Fibroblast of skin of abdomen (primary cell): ENCODE measurements at regions not wholly inside any gene's neighbourhood (a gene's known extent, or its start where the extent isn't known, plus 50 kb on each side); places are given as distances from the start of the nearest gene placed in this dataset.
A peak's percentile ranks its signal among the peaks of the same experiment; 100 is the strongest.
"Not testable (repeated sequence)": the region's sequence is repeated elsewhere in the genome, so short reads cannot be mapped to it uniquely, and the experiment has no call there.

Source experiments
- DNase-seq: peaks from one replicate; pipeline ENCODE4 v3.0.0-alpha.2; 2013

DNA sequence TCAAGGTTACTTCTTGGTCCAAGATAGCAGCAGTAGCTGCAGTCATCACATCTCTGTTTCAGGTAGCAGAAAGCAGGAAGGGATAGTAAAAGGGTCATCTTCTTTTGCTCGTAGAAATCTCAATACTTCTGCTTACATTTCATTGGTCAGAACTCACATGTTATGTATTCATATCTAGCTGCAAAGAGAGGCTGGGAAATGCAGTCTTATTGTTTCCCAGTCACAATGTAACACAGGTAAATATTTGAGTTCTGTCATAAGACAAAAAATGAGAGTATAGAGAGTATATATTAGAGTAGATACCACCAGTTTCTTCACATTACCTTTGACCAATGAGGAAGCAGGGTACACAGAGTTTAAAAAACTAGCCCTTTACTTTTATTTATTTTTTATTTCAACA lies 132.4 kb upstream of the ITGA6 start:
- no peak for DNase-seq

DNA sequence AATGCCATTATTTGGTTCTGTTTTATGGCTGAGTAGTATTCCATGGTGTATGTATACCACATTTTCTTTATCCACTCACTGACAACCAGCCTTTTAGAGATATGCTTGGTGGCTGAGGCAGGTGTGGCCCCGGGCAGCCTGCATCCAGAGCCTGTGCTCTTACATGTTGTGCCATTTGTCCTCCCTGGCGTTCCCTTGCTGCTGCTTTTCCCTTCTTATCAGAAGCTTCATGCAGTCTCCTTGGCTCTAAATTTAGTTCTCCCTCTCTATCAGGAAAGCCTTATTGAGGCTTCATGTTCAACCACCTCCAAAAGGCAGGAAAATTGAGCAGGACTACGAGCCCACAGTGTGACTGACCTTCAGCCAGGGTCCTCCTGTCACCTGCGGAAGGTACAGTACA lies 131.7 kb upstream of the ITGA6 start:
- no peak for DNase-seq

DNA sequence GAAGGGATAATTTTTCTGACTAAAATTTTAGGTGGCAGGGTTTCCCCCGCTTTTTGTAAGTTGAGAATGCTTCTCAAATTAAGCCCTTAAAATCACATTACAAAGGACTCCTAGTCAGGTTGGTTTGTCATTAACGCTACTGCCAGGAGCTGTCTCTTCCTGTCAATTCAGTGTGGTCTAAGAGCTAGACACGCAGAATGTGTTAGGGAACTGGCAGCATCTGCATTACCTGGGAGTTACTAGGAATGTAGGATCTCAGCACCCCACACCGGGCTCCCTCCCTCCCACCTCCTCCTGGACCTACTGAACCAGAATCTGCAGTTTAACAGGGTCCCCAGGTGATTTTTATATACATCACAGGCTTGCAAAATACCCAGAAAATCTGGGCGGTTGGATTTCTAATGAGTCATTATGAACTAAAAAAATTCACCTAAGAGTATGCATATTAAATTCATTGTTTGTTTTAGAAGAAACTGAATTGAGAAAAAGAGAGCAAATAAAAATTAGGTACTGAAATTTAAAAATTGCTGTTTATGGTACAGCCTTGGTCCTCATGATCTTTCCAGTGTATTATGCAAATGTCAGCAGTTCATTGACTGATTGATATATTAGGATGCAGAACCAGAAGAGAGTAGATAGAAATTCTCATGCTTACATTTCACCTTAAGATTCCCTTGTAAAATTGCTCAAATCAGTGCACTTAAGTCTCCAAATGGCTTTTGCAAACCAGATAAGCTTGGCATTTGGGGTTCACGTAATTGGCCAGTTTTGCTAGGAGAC lies 130.9 kb upstream of the ITGA6 start:
- DNase-seq = no peak

DNA sequence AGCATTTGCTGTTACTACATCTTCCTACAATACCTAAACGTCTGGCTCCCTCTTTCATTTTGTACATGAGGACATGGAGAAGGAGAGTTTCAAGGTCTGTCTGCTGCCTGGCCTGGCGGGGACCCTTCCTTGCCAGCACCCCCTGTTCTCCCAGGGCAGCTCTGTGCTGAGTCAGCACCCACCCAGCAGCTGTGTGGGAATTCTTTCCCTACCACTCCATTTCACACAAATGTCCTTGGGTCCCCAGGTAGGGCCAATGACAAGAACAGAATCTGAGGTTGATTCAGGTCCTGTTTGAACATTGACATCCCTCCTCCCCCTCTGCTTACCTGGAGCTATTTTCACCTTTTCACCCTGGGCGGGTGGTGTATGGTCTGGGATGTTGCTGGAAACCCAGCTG lies 129.9 kb upstream of the ITGA6 start:
- DNase-seq = no peak

DNA sequence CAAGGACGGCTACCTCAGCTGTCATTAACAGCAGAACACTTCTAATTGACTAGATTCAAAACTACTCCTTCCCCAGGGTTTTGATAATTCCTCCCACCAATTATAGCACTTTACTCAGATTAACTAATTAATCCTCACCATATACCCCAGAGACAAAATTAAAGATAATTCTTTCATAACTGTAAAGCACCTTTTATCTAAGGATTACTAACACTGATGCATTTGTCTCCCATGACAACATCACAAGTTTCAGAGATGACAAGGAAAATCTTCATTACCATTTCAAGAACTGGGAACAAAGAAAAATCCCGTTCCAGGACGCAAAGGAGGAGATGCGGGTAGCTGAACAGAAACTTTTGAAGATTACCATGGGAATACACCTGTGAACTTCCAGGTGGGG lies 129.4 kb upstream of the ITGA6 start:
- no peak for DNase-seq

DNA sequence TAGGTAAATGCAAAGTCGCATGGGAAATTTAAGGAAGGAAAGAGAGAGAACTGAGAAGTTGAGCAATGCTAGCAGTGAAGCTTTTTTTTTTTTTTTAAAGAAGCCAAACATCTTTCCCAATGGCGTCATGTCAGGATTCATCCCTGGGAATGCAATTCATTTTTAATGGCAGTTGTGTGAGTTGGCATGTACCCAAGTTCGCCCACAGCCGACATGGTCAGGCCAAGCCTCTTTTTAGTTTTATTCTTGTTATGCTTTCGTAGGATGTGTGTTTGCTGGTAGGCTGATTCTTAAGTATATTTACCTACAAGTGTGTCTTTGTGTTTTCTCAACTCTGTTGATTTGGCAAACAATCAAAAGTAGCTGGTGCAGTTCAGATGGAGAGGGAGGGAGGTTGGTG lies 127.6 kb upstream of the ITGA6 start:
- DNase-seq = peak; percentile 35

DNA sequence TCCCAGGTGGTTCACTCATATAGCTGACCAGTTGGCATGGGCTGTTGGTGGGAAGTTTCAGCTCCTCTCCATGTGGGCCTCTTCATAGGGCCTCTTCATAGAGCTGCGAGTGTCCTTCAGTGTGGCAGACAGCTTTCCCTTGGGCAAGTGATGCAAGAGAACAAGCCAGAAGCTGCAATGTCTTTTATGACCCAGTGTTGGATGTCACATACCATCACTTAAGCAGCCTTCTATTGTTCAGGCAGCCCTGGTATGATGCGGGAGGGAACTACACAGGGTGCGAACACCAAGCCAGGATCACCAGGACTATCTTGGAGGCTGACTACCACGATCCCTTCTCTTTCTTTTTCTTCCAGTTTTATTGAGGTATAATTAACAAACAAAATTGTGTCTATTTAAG lies 126.5 kb upstream of the ITGA6 start:
- DNase-seq = no peak

DNA sequence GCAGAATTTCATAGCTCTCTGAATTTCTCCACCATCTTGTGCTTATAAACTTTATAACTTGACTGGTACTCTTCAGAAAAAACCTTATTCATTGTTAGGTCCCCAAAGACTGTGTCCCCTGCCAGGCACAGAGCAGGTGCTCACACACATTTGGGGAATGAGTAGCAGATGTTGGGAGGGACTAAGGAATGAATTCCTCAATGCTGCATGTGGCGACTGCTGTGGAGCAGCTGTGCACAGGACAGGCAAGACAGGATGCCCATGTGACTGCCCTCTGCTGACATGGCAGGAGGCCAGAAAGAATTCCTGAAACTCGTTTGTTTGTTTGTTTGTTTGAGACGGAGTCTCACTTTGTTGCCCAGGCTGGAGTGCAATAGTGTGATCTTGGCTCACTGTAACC lies 122.3 kb upstream of the ITGA6 start:
- DNase-seq = no peak

DNA sequence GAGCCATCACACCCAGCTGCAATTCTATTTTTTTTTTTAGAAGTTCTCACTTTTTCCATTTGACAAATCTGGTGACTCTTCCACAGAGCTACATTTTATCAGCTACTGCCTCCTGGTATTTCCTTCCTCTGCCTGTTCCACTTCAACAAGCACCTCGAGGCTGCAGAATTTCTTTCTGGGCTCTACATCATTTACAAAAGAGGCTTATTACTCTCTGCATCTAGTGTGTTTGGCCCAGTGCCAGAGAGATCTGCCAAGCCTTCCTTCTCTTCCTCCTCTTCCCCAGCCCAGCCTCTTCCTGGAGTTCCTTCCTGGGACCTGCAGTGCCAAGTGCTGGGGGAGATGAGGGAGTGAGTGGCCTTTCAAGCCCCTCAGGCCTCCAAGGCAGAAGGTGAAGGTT lies 119.6 kb upstream of the ITGA6 start:
- DNase-seq = no peak

DNA sequence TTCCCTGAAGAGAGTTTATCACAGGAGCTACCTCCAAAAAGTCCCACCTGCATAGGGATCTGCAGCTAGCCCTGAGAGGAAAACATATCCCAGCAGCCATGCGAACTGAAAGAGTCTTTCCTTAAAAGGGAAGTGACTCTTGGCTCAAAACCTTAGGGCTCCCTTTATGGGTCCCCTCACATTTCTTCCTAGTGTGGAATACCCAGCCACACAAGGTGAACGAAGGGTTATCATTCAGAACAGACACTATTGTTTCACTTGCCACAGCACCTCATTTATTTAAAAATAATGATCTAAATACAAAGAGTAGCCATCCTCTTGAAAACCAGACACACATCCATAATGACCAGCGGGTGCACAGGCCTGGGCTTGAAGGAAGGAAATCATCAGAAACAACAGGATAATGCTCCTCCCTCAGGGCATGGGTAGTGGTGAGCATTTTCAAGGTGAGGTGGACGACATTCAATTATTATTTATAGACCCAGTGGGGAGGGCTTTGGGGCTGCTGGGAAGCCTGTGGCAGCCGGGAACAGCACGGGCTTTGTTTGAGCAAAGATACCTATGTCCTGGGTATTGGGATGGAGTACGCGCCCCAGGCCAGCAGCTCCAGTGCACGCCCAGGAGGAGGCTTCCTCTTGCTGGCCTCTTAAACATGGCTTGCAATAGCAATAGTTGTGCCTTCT lies 119.0 kb upstream of the ITGA6 start:
- no peak for DNase-seq

DNA sequence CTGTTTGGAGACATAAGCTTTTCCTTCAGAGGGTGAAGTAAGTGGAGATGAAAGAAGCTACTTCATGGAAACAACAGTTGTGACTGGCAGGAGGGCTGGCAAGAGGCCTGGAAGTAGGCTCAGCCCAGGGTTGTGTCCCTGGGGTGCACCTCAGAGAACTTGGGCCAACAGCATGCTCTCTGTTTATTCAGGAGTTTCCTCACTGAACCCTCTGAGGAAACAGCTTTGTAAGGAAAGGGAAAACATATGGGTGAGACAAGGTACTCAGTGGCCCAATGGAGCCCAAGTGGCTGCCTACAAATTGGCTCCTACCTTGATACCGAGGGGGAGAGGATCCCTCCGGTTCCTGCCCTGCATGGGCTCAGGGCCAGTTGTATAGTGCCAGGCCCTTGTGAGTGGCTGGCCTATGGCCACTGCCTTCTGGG lies 115.5 kb upstream of the ITGA6 start:
- no peak for DNase-seq

DNA sequence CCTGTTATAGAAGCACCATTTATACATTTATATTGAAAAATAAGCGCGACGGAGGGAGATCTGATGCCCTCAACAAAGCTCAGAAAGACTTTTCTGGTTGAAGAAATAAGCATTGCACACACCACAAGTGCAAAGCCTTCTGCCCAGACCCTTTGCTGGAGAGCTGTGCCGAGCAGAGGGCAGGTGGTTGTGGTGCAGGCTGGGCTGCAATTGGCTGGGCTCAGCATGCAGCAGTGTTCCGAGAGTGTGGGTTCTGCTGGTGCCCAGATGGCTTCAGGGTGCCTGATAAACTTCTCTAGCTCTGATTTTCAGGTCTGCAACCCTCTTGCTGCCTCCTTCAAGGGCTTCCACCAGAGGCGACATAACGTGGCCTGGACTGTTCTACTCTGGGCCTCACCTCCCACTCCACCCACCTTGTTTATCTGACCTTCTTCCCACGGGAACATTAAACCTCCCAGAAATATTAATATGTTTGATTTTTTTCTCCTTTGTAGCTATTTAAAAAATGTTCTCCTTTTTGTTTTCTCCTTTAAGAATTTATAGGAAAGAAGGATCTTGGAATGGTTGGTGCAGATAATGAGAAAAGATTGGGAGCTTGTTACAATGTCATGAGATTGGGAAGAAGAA lies 113.6 kb upstream of the ITGA6 start:
- DNase-seq = no peak

DNA sequence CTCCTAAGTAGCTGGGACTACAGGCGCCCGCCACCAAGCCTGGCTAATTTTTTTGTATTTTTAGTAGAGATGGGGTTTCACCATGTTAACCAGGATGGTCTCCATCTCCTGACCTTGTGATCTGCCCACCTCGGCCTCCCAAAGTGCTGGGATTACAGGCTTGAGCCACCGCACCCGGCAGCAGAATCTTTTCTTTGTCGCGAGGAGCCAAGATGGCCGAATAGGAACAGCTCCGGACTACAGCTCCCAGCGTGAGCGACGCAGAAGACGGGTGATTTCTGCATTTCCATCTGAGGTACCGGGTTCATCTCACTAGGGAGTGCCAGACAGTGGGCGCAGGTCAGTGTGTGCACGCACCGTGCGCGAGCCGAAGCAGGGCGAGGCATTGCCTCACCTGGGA lies 112.3 kb upstream of the ITGA6 start:
- not testable (repeated sequence) for DNase-seq

DNA sequence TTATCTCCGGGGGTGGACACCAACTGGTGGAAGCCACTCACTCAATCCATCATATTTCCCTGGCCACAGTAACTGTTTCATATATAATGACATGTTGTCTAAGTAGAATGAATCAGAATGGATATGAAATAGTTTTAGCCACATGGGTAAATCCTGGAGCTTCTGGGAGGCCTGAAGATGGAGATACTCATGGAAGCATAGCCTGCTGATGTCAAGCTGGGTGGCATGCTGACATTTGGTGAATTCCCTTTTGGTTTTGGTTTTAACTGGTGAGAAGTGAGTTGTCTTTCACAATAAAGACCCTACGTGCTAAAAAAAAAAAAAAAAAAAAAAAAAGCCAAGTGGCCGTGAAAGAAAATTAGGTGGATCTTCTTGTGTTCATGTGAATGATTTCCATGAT lies 105.3 kb upstream of the ITGA6 start:
- no peak for DNase-seq

DNA sequence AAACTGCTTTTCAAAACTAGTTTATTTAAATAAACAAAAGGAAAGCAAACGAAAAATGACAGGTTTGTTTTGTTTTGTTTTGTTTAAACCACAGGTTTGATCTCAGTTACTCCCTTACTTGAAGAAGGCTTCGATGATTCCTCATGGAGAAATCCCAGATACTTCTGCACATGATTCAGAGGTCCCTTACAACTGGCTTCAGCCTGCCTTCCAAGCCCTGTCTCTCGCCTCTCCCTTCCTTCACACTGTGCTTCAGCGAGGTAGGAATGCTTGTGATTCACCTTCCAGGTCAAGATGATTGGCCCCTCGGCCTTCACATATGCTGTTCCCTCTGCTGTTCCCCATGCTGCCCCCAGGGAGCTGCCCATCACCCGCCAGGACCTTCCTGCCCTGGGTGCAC lies 104.1 kb upstream of the ITGA6 start:
- no peak for DNase-seq

DNA sequence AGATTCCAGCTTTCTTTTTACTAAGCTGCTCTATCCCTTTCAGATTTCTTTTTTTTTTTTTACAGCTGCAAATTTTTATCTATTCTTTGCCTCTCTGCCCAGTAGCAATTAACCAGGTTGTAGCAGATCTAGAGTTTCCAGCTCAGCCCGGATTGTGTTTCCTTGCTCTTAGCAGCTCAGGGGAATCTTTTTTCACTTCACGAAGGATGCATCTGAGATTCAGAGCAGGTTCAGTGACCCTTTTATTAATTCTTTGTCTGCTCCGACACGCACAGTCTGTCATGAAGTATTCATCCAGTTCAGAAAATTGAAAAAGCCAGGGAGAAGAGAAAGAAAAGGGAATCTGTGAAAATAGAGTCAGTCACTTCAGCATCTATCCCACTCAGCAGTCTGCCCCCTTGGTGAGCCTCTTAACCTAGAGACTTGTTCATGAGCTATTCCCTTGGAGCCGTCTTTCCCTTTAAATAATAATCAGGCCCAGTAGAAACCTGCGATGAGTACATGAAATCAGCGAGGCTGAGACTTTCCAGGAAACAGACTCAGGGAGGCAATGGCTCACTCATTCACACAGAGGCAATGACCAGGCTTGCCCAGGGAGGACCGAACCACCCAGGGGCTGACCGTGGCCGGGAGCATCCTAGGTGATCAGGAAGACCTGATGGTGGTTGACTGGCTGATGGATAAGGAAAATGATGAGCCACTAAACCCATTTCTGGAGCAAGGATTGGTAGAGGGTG lies 103.4 kb upstream of the ITGA6 start:
- DNase-seq = no peak

DNA sequence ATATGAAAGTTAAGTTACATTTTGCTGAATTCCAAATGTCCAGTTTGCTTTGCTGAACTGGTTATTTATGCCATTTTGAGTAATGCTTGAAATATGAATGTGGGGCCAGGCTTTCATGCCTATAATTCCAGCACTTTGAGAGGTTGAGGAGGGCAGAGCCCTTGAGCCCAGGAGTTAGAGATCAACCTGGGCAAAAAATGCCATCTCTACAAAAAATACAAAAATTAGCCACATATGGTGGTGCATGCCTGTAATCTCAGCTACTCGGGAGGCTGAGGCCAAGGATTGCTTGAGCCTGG lies 101.2 kb upstream of the ITGA6 start:
- no peak for DNase-seq

DNA sequence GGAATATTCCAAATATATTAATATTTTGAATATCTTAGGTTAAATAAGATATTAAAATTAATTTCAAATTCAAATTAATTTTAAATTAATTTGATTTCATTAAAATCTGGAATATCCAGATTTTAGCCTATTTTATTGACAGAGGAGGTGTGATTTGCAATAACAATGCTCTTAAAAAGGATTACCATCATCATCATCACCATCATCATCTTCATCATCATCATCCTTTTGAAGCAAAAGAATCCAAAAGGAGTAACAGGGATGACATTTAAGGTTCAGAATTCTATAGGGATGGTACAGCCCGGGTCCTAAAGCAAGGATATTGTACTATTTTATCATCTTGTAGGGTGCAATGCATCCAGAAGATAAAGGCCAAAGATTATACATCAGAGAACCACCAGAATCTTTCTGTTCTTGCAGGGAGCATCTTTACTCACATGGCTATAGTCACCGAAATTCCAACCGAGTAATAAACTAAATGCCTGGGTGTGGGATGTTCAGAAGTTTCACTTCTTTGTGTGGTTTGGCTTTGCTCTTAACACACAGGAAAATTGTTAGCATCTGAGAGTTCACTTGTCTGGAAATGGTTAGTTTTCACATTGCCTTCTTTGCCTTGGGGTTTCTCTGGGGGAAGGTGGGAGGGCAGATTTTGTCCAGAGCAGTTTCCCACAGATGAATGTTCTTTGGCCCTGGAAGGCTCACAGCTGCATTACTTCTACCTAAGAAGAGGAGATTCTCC lies 99.1 kb upstream of the ITGA6 start:
- DNase-seq = peak; percentile 74

DNA sequence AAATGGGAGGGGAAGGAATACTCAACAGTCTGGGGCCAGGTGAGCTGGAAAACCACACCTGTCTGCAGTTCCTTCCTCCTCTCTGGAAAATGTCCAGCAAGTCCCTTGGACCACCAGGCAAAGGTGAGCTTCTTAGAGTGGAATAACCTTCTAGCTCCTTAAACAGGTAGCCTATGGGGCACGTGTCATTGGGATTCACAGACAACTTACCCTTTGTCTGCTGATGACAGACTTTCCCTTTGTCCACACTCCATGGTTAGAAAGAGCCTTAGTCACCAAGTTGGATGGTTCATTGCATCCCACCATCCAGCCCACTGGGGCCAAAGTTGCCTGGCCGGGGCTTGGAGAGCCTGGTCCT lies 98.0 kb upstream of the ITGA6 start:
- no peak for DNase-seq

DNA sequence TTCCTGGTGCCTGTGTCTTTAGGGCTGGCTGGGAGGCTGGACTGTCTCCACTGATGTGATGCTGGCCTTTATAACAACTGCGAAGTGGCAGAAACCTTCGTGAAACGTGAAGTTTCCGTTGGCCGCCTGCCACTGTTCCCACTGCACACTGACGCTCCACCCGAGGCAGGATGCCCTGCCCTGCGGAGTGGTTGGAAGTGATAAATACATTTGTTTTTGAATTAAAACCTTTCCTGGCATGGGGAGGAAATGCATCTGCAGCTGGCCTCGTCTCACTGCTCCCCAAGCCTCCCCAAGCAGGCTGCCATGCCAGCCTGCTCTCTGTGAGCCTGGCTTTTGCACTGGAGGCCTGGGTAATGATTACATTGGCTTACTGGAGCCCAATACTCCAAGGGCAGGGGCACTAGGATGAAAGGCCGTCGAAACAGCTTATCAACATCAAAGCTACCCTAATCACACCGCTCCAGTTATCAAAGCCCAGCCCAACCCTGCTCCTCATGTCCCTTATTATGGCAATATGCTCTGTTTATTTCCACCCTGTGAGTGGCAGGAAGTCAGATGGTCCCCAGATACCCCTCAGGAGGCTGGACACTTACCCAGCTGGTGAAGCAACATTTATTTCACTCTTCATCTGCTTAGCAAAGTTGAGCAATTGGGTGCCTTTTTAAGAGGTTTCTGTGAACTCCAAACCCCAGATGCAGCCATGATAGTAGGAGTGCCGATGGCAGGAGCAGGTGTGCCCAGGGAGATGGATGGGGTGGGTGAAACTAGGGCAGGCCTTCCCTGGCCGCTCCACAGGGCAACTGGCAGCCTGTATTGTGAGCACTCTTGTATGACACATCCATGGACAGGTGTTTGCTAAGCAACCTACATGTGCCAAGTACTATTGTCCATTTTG lies 97.4 kb upstream of the ITGA6 start:
- DNase-seq = no peak

DNA sequence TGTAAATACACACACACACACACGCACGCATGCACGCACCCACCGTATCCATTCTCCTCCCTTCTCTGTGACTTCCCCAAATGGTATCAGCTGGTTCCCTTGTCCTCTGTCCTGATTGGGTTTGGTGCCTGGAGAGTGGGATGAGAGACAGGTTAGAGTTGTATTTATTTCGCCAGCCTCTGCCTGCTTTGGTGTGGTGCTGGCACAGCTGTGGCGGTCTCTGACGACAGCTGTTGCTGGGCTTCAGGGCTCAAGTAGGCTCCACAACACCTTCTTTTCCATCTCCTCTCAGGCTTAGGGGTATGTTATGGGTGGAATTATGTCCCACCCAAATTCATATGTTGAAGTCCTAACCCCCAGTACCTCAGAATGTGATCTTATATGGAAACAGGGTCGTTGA lies 94.9 kb upstream of the ITGA6 start:
- no peak for DNase-seq
